ENCODE measurements at regions not wholly inside any gene's neighbourhood (a gene's known extent, or its start where the extent isn't known, plus 50 kb on each side); places are given as distances from the start of the nearest gene placed in this dataset.

- ChIA-PET POLR2A (no interaction called here), CTCF (no interaction called here)
- no peak for ATAC-seq
- Mint-ChIP-seq H3K9me3 (peaks cover 0 to 14% (median 0%) of the 10 kb centered on the region in 11 donors), H3K4me1 (no peaks in the 10 kb centered on the region), H3K27me3 (no peaks in the 10 kb centered on the region), H3K27ac (no peak overlapping the region), H3K36me3 (no peaks in the 10 kb centered on the region), H3K4me3 (no peak overlapping the region)
- intact Hi-C loops (cut with micrococcal nuclease): no loop called here
- Histone ChIP-seq H3K4me1 (ENCODE audit: control insufficient read depth in 2 of 2, insufficient read depth in 2 of 2, low read length in 2 of 2) (no peaks in the 10 kb centered on the region), H3K36me3 (ENCODE audit: control insufficient read depth in 2 of 3, insufficient read depth in 3 of 3, low read length in 3 of 3) (no peaks in the 10 kb centered on the region), H3K27me3 (ENCODE audit: control insufficient read depth in 2 of 2, insufficient read depth in 2 of 2, low read length in 2 of 2) (no peaks in the 10 kb centered on the region), H3K4me3 (ENCODE audit: low read length) (no peak overlapping the region), H3K27ac (ENCODE audit: low read depth, low read length) (no peak overlapping the region), H3K9me3 (ENCODE audit: control insufficient read depth in 2 of 3, low read length in 3 of 3) (no peaks in the 10 kb centered on the region)
- no peak for DNase-seq
Observed at GRCh38 chr5:8958602-8959001, 587.3 kb downstream of the SEMA5A start.

- no peaks in the 10 kb centered on the region for H3K27me3 ChIP-seq (ENCODE audit: control insufficient read depth in 2 of 2, insufficient read depth in 2 of 2, low read length in 2 of 2)
- no peak overlapping the region for H3K27ac ChIP-seq (ENCODE audit: low read depth, low read length)
- ATAC-seq: no peak
- ChIA-PET CTCF (no interaction called here), POLR2A (no interaction called here)
- Mint-ChIP-seq H3K36me3 (no peaks in the 10 kb centered on the region), H3K4me1 (no peaks in the 10 kb centered on the region), H3K27ac (no peak overlapping the region), H3K9me3 (peaks cover 2 to 17% (median 4%) of the 10 kb centered on the region in 11 donors), H3K4me3 (no peak overlapping the region), H3K27me3 (no peaks in the 10 kb centered on the region)
- no peak for DNase-seq
- H3K4me3 ChIP-seq (ENCODE audit: low read length): no peak overlapping the region
- intact Hi-C loops (cut with micrococcal nuclease): no loop called here
- H3K4me1 ChIP-seq (ENCODE audit: control insufficient read depth in 2 of 2, insufficient read depth in 2 of 2, low read length in 2 of 2): no peaks in the 10 kb centered on the region
- H3K9me3 ChIP-seq (ENCODE audit: control insufficient read depth in 2 of 3, low read length in 3 of 3): no peaks in the 10 kb centered on the region
- no peaks in the 10 kb centered on the region for H3K36me3 ChIP-seq (ENCODE audit: control insufficient read depth in 2 of 3, insufficient read depth in 3 of 3, low read length in 3 of 3)
Observed at GRCh38 chr5:8961219-8961618, 584.7 kb downstream of the SEMA5A start.

DNA sequence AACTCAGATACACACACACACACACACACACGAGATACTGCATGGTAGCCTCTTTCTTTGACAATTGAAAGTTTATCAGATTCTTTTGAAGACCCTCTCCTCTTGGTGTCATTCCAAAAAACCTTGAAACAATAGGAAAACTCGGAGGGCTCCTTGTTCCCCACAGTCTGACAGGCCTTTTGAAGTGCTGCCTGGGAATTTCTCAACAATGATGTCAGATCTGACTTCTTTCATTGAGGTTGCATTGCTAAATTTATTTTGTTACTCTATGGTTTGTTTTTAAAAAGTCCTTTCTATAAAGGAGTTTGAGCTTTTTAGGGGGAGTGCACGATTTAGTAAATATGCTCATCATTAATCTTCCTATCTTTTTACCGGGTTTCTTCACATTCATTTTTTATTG is 583.9 kb downstream of the SEMA5A start:
- no peak for ATAC-seq
- Histone ChIP-seq H3K4me1 (ENCODE audit: control insufficient read depth in 2 of 2, insufficient read depth in 2 of 2, low read length in 2 of 2) (no peaks in the 10 kb centered on the region), H3K27me3 (ENCODE audit: control insufficient read depth in 2 of 2, insufficient read depth in 2 of 2, low read length in 2 of 2) (no peaks in the 10 kb centered on the region), H3K9me3 (ENCODE audit: control insufficient read depth in 2 of 3, low read length in 3 of 3) (no peaks in the 10 kb centered on the region), H3K4me3 (ENCODE audit: low read length) (no peak overlapping the region), H3K36me3 (ENCODE audit: control insufficient read depth in 2 of 3, insufficient read depth in 3 of 3, low read length in 3 of 3) (no peaks in the 10 kb centered on the region), H3K27ac (ENCODE audit: low read depth, low read length) (no peak overlapping the region)
- Mint-ChIP-seq H3K4me1 (no peaks in the 10 kb centered on the region), H3K27ac (no peak overlapping the region), H3K9me3 (peaks cover 2 to 17% (median 8%) of the 10 kb centered on the region in 11 donors), H3K27me3 (no peaks in the 10 kb centered on the region), H3K36me3 (no peaks in the 10 kb centered on the region), H3K4me3 (no peak overlapping the region)
- POLR2A ChIA-PET: no interaction called here
- intact Hi-C loops (cut with micrococcal nuclease): no loop called here
- CTCF ChIA-PET: no interaction called here
- DNase-seq: no peak

GRCh38 chr5:8981016-8981415 is 564.9 kb downstream of the SEMA5A start:
- H3K4me3 ChIP-seq (ENCODE audit: low read length): no peak overlapping the region
- ChIA-PET CTCF (no interaction called here), POLR2A (no interaction called here)
- no peaks in the 10 kb centered on the region for H3K9me3 ChIP-seq (ENCODE audit: control insufficient read depth in 2 of 3, low read length in 3 of 3)
- Mint-ChIP-seq H3K36me3 (peaks cover 0 to 4% (median 0%) of the 10 kb centered on the region in 5 donors), H3K4me3 (no peak overlapping the region), H3K4me1 (no peaks in the 10 kb centered on the region), H3K27me3 (no peaks in the 10 kb centered on the region), H3K27ac (no peak overlapping the region), H3K9me3 (peaks cover 0 to 12% (median 3%) of the 10 kb centered on the region in 11 donors)
- intact Hi-C loops (cut with micrococcal nuclease): no loop called here
- no peaks in the 10 kb centered on the region for H3K4me1 ChIP-seq (ENCODE audit: control insufficient read depth in 2 of 2, insufficient read depth in 2 of 2, low read length in 2 of 2)
- no peaks in the 10 kb centered on the region for H3K36me3 ChIP-seq (ENCODE audit: control insufficient read depth in 2 of 3, insufficient read depth in 3 of 3, low read length in 3 of 3)
- no peak overlapping the region for H3K27ac ChIP-seq (ENCODE audit: low read depth, low read length)
- no peak for DNase-seq
- no peak for ATAC-seq
- no peaks in the 10 kb centered on the region for H3K27me3 ChIP-seq (ENCODE audit: control insufficient read depth in 2 of 2, insufficient read depth in 2 of 2, low read length in 2 of 2)

- Mint-ChIP-seq H3K27me3 (no peaks in the 10 kb centered on the region), H3K27ac (no peak overlapping the region), H3K4me1 (no peaks in the 10 kb centered on the region), H3K4me3 (no peak overlapping the region), H3K36me3 (peaks cover 0 to 4% (median 0%) of the 10 kb centered on the region in 5 donors), H3K9me3 (peaks cover 0 to 12% (median 0%) of the 10 kb centered on the region in 11 donors)
- DNase-seq: no peak
- Histone ChIP-seq H3K4me3 (ENCODE audit: low read length) (no peak overlapping the region), H3K4me1 (ENCODE audit: control insufficient read depth in 2 of 2, insufficient read depth in 2 of 2, low read length in 2 of 2) (no peaks in the 10 kb centered on the region), H3K9me3 (ENCODE audit: control insufficient read depth in 2 of 3, low read length in 3 of 3) (no peaks in the 10 kb centered on the region), H3K27me3 (ENCODE audit: control insufficient read depth in 2 of 2, insufficient read depth in 2 of 2, low read length in 2 of 2) (no peaks in the 10 kb centered on the region), H3K27ac (ENCODE audit: low read depth, low read length) (no peak overlapping the region), H3K36me3 (ENCODE audit: control insufficient read depth in 2 of 3, insufficient read depth in 3 of 3, low read length in 3 of 3) (no peaks in the 10 kb centered on the region)
- no peak for ATAC-seq
- POLR2A ChIA-PET: no interaction called here
- intact Hi-C loops (cut with micrococcal nuclease): no loop called here
- CTCF ChIA-PET: no interaction called here
Observed at GRCh38 chr5:8981496-8981895, 564.4 kb downstream of the SEMA5A start.

DNA sequence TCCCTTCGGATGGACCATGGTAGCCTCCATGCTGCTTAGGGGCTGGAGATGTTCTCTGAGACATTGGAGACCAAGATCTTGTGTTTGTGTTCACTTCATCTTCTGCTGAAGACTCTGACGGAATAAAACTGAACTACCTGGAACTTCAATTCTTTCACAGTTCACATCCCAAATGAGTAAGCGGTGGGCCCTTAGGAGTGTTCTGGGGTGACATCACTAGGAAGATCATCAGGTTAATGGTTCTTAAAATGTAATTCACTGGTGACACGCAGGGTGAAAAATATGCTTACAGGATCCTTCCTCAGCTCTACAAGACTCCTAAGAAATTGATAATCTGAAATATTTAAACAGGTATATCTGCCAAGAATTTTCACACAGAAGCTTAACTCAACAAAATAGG is 561.5 kb downstream of the SEMA5A start:
- H3K4me3 Mint-ChIP-seq: no peak overlapping the region
- DNase-seq: no peak
- H3K27me3 ChIP-seq (ENCODE audit: control insufficient read depth in 2 of 2, insufficient read depth in 2 of 2, low read length in 2 of 2): no peaks in the 10 kb centered on the region
- peaks cover 0 to 4% (median 0%) of the 10 kb centered on the region in 5 donors for H3K36me3 Mint-ChIP-seq
- intact Hi-C loops (cut with micrococcal nuclease): no loop called here
- ChIA-PET CTCF (no interaction called here), POLR2A (no interaction called here)
- no peaks in the 10 kb centered on the region for H3K4me1 ChIP-seq (ENCODE audit: control insufficient read depth in 2 of 2, insufficient read depth in 2 of 2, low read length in 2 of 2)
- no peaks in the 10 kb centered on the region for H3K9me3 ChIP-seq (ENCODE audit: control insufficient read depth in 2 of 3, low read length in 3 of 3)
- no peaks in the 10 kb centered on the region for H3K36me3 ChIP-seq (ENCODE audit: control insufficient read depth in 2 of 3, insufficient read depth in 3 of 3, low read length in 3 of 3)
- ATAC-seq: no peak
- no peaks in the 10 kb centered on the region for H3K27me3 Mint-ChIP-seq
- H3K4me1 Mint-ChIP-seq: no peaks in the 10 kb centered on the region
- no peak overlapping the region for H3K4me3 ChIP-seq (ENCODE audit: low read length)
- H3K27ac ChIP-seq (ENCODE audit: low read depth, low read length): no peak overlapping the region
- H3K9me3 Mint-ChIP-seq: peaks cover 0 to 22% (median 3%) of the 10 kb centered on the region in 11 donors
- no peak overlapping the region for H3K27ac Mint-ChIP-seq
